ENCODE measurements at regions not wholly inside any gene's neighbourhood (a gene's known extent, or its start where the extent isn't known, plus 50 kb on each side); places are given as distances from the start of the nearest gene placed in this dataset.

GRCh38 chr11:70829134-70829885, 423.1 kb downstream of the SHANK2 start:
- Mint-ChIP-seq H3K27ac (ENCODE audit: unreplicated experiment) (no peak overlapping the region), H3K27me3 (ENCODE audit: low read depth) (peaks cover 66% of the 10 kb centered on the region), H3K4me1 (ENCODE audit: low read depth) (no peaks in the 10 kb centered on the region), H3K36me3 (ENCODE audit: low read depth) (no peaks in the 10 kb centered on the region), H3K4me3 (ENCODE audit: unreplicated experiment) (no peak overlapping the region), H3K9me3 (ENCODE audit: low read depth) (no peaks in the 10 kb centered on the region)
- no peak for TF ChIP-seq CTCF (IDR thresholded peaks at IDR 0.05)
- DNase-seq (ENCODE audit: low spot score), result no peak

- no peak for TF ChIP-seq CTCF (IDR thresholded peaks at IDR 0.05)
- H3K9me3 Mint-ChIP-seq (ENCODE audit: low read depth), result no peaks in the 10 kb centered on the region
- DNase-seq (ENCODE audit: low spot score), result no peak
- H3K27ac Mint-ChIP-seq (ENCODE audit: unreplicated experiment), result no peak overlapping the region
- H3K4me1 Mint-ChIP-seq (ENCODE audit: low read depth), result no peaks in the 10 kb centered on the region
- peaks cover 63% of the 10 kb centered on the region for H3K27me3 Mint-ChIP-seq (ENCODE audit: low read depth)
- no peak overlapping the region for H3K4me3 Mint-ChIP-seq (ENCODE audit: unreplicated experiment)
- H3K36me3 Mint-ChIP-seq (ENCODE audit: low read depth), result no peaks in the 10 kb centered on the region
Observed at GRCh38 chr11:70829886-70830272, 422.5 kb downstream of the SHANK2 start.

GRCh38 chr11:70833011-70833410, 419.4 kb downstream of the SHANK2 start:
- Mint-ChIP-seq H3K27ac (ENCODE audit: unreplicated experiment) (no peak overlapping the region), H3K27me3 (ENCODE audit: low read depth) (peaks cover 37% of the 10 kb centered on the region), H3K4me1 (ENCODE audit: low read depth) (no peaks in the 10 kb centered on the region), H3K36me3 (ENCODE audit: low read depth) (no peaks in the 10 kb centered on the region), H3K9me3 (ENCODE audit: low read depth) (peaks cover under 1% of the 10 kb centered on the region), H3K4me3 (ENCODE audit: unreplicated experiment) (no peak overlapping the region)
- no peak for DNase-seq (ENCODE audit: low spot score)
- no peak for TF ChIP-seq CTCF (IDR thresholded peaks at IDR 0.05)

GRCh38 chr11:70833554-70833953, 418.8 kb downstream of the SHANK2 start:
- Mint-ChIP-seq H3K27ac (ENCODE audit: unreplicated experiment) (no peak overlapping the region), H3K27me3 (ENCODE audit: low read depth) (peaks cover 32% of the 10 kb centered on the region), H3K4me3 (ENCODE audit: unreplicated experiment) (no peak overlapping the region), H3K36me3 (ENCODE audit: low read depth) (peaks cover 5% of the 10 kb centered on the region), H3K4me1 (ENCODE audit: low read depth) (no peaks in the 10 kb centered on the region), H3K9me3 (ENCODE audit: low read depth) (peaks cover 6% of the 10 kb centered on the region)
- DNase-seq (ENCODE audit: low spot score), result no peak
- no peak for TF ChIP-seq CTCF (IDR thresholded peaks at IDR 0.05)

- H3K27me3 Mint-ChIP-seq (ENCODE audit: low read depth), result peaks cover 30% of the 10 kb centered on the region
- H3K9me3 Mint-ChIP-seq (ENCODE audit: low read depth), result peaks cover 9% of the 10 kb centered on the region
- H3K4me1 Mint-ChIP-seq (ENCODE audit: low read depth), result no peaks in the 10 kb centered on the region
- no peak for DNase-seq (ENCODE audit: low spot score)
- H3K4me3 Mint-ChIP-seq (ENCODE audit: unreplicated experiment), result no peak overlapping the region
- H3K27ac Mint-ChIP-seq (ENCODE audit: unreplicated experiment), result no peak overlapping the region
- peaks cover 5% of the 10 kb centered on the region for H3K36me3 Mint-ChIP-seq (ENCODE audit: low read depth)
- TF ChIP-seq CTCF (IDR thresholded peaks at IDR 0.05), result no peak
Observed at GRCh38 chr11:70834277-70834940, 418.0 kb downstream of the SHANK2 start.

Data from chondrocyte (in vitro differentiated cells).